Fibroblast of lung (primary cell): ENCODE measurements at regions not wholly inside any gene's neighbourhood (a gene's known extent, or its start where the extent isn't known, plus 50 kb on each side); places are given as distances from the start of the nearest gene placed in this dataset.

Experiments
- DNase-seq, 2 donors: peaks; one replicate each; pipeline versions ENCODE4 v3.0.0 to v3.0.0-alpha.2; 2010; ENCODE audit warnings: low read depth in 2 of 2
- H2AFZ ChIP-seq: 2 replicates; pipeline ENCODE4 v1.5.1; 2012; ENCODE audit warnings: low read length, control low read depth, inconsistent platforms
- H3K27ac ChIP-seq: 2 replicates; pipeline ENCODE4 v1.5.1; 2011; ENCODE audit warnings: low read length, control low read depth; ENCODE audit not compliant: insufficient read depth
- H3K27me3 ChIP-seq: 2 replicates; pipeline ENCODE4 v1.5.1; 2011; ENCODE audit warnings: mild to moderate bottlenecking, low read length; ENCODE audit not compliant: control insufficient read depth, insufficient read depth
- H3K36me3 ChIP-seq: 2 replicates; pipeline ENCODE4 v1.5.1; 2011; ENCODE audit warnings: low read length; ENCODE audit not compliant: control insufficient read depth, insufficient read depth
- H3K4me1 ChIP-seq: 2 replicates; pipeline ENCODE4 v1.5.1; 2011; ENCODE audit warnings: low read length; ENCODE audit not compliant: control insufficient read depth, insufficient read depth; ENCODE audit errors: extremely low read depth
- H3K4me2 ChIP-seq: 2 replicates; pipeline ENCODE4 v1.5.1; 2011; ENCODE audit warnings: low read length, control low read depth; ENCODE audit not compliant: insufficient read depth; ENCODE audit errors: extremely low read depth
- H3K4me3 ChIP-seq, 4 experiments: fragments of 200-600 bp in 1 of 4; sonication (generic) in 1 of 4; replicated peaks in 1 of 4; 2 replicates each; pipeline ENCODE4 v1.5.1; 2011 to 2016; ENCODE audit warnings: low read length in 4 of 4, low read depth in 3 of 4, mild to moderate bottlenecking in 3 of 4, control low read depth in 2 of 4, inconsistent platforms in 1 of 4, mixed read lengths in 1 of 4; ENCODE audit not compliant: insufficient read depth in 1 of 4; ENCODE audit errors: control extremely low read depth in 1 of 4
- H3K79me2 ChIP-seq: 2 replicates; pipeline ENCODE4 v1.5.1; 2012; ENCODE audit warnings: mild to moderate bottlenecking, low read length, inconsistent platforms; ENCODE audit not compliant: control insufficient read depth, insufficient read depth
- H3K9ac ChIP-seq: 2 replicates; pipeline ENCODE4 v1.5.1; 2011; ENCODE audit warnings: mild to moderate bottlenecking, low read length, control low read depth; ENCODE audit not compliant: insufficient read depth
- H3K9me3 ChIP-seq: 2 replicates; pipeline ENCODE4 v1.5.1; 2012; ENCODE audit warnings: low read depth, low read length; ENCODE audit not compliant: control insufficient read depth, insufficient read depth
- H4K20me1 ChIP-seq: 2 replicates; pipeline ENCODE4 v1.5.1; 2011; ENCODE audit warnings: low read length; ENCODE audit not compliant: control insufficient read depth, insufficient read depth; ENCODE audit errors: extremely low read depth
- EZH2 ChIP-seq: IDR thresholded peaks from 2 replicates; pipeline ENCODE4 v1.5.1; 2012; ENCODE audit warnings: low read length, control low read depth, mild to moderate bottlenecking; ENCODE audit errors: missing control alignments
- TF ChIP-seq, protein P1 (sequence below), 2 donors: IDR thresholded peaks in 1 of 2; conservative IDR thresholded peaks in 1 of 2; 1 replicate in 1 of 2; 2 replicates in 1 of 2; pipeline ENCODE4 v1.5.1; 2011 to 2012; ENCODE audit warnings: low read length in 2 of 2, control low read depth in 1 of 2, inconsistent platforms in 1 of 2, low read depth in 1 of 2, mild to moderate bottlenecking in 1 of 2

DNA sequence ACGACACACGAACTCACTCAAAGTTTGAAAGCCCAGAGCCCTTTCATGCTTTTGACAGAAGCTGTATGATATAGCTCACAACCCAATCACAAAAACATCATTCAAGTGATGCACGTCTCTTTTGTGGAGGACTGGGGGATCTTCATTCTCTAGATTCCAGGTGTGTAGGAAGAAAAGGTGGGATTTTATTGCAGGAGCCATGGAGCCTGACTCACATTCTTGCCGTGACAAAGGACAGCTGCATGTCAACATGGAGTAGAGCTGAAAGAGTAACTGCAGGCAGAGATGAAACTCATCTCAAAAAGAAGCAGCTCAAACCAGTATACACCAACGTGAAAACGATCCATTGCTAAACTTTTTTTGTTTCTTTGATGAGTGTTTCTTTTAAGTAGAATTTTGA lies 50.9 kb upstream of the PDE1A start:
- no peak overlapping the region for H3K4me3 ChIP-seq
- no peaks in the 10 kb centered on the region for H3K4me1 ChIP-seq
- no peak overlapping the region for H3K27ac ChIP-seq
- no peak overlapping the region for H3K9ac ChIP-seq
- H3K79me2 ChIP-seq, result no peaks in the 10 kb centered on the region
- no peaks in the 10 kb centered on the region for H4K20me1 ChIP-seq
- H3K9me3 ChIP-seq, result no peaks in the 10 kb centered on the region
- H3K36me3 ChIP-seq, result no peaks in the 10 kb centered on the region
- no peak for DNase-seq
- H3K4me2 ChIP-seq, result no peak overlapping the region
- TF ChIP-seq, protein P1, sequence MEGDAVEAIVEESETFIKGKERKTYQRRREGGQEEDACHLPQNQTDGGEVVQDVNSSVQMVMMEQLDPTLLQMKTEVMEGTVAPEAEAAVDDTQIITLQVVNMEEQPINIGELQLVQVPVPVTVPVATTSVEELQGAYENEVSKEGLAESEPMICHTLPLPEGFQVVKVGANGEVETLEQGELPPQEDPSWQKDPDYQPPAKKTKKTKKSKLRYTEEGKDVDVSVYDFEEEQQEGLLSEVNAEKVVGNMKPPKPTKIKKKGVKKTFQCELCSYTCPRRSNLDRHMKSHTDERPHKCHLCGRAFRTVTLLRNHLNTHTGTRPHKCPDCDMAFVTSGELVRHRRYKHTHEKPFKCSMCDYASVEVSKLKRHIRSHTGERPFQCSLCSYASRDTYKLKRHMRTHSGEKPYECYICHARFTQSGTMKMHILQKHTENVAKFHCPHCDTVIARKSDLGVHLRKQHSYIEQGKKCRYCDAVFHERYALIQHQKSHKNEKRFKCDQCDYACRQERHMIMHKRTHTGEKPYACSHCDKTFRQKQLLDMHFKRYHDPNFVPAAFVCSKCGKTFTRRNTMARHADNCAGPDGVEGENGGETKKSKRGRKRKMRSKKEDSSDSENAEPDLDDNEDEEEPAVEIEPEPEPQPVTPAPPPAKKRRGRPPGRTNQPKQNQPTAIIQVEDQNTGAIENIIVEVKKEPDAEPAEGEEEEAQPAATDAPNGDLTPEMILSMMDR (conservative IDR thresholded peaks at IDR 0.05 in 1 of 2, IDR thresholded peaks at IDR 0.05 in 1 of 2; ENCODE audit: low read depth in 1 of 2, low read length in 2 of 2), result no peak
- TF ChIP-seq EZH2, result no peak
- no peaks in the 10 kb centered on the region for H3K27me3 ChIP-seq
- no peak overlapping the region for H2AFZ ChIP-seq

DNA sequence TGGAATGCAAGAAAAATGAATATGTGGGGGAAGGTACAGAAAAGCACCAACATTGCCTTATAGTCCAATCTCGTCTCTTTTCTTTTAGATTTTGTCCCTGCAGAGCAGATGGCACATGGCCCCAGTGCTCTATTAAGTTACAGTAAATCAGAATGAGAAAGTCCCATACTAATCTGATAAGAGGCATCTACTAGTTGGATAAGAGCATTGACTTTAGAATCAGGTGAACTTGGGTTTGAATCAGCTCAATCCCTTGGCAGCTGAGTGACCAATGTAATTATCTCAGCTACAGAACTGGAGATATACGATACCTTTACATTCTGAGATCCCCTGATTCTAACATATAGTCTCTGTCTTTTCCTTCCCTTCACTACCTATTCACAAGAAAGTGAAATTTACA lies 54.8 kb upstream of the PDE1A start:
- Histone ChIP-seq H3K36me3 (no peaks in the 10 kb centered on the region), H3K9me3 (no peaks in the 10 kb centered on the region)

DNA sequence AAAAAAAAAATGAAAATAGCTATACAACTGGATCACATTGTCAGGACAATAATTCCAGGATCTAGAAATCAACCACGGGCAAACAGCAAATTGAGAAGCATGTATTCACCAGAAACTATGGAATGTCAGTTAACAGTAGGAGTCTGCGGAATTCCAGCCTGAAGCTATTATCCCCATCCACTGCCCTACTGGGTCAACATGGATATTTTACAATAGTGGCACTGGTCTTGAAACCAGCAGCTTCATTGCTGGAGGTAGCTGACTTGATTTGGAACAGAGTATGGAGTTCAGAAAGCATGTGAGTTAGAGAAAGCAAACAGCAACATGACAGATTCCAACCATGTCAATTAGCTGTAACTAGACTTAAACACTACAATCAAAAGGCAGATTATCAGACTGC lies 55.7 kb upstream of the PDE1A start:
- Histone ChIP-seq H3K36me3 (no peaks in the 10 kb centered on the region), H3K4me3 (no peak overlapping the region), H3K27me3 (no peaks in the 10 kb centered on the region), H3K27ac (no peak overlapping the region), H3K79me2 (no peaks in the 10 kb centered on the region), H3K9me3 (no peaks in the 10 kb centered on the region), H2AFZ (no peak overlapping the region), H3K4me2 (no peak overlapping the region), H3K9ac (no peak overlapping the region), H3K4me1 (no peaks in the 10 kb centered on the region), H4K20me1 (no peaks in the 10 kb centered on the region)
- TF ChIP-seq, protein P1 (conservative IDR thresholded peaks at IDR 0.05 in 1 of 2, IDR thresholded peaks at IDR 0.05 in 1 of 2; ENCODE audit: low read depth in 1 of 2, low read length in 2 of 2), result no peak
- TF ChIP-seq EZH2, result no peak
- DNase-seq, result no peak

More for the DNA sequence above, 54.8 kb upstream of the PDE1A start:
- Histone ChIP-seq H3K27me3 (no peaks in the 10 kb centered on the region), H2AFZ (no peak overlapping the region), H3K27ac (no peak overlapping the region), H3K4me1 (no peaks in the 10 kb centered on the region), H4K20me1 (no peaks in the 10 kb centered on the region), H3K79me2 (no peaks in the 10 kb centered on the region), H3K9ac (no peak overlapping the region), H3K4me2 (no peak overlapping the region), H3K4me3 (no peak overlapping the region)
- TF ChIP-seq EZH2, result no peak
- TF ChIP-seq, protein P1 (conservative IDR thresholded peaks at IDR 0.05 in 1 of 2, IDR thresholded peaks at IDR 0.05 in 1 of 2; ENCODE audit: low read depth in 1 of 2, low read length in 2 of 2), result no peak
- DNase-seq, result no peak
